WTC11 (cell line): ENCODE measurements at regions not wholly inside any gene's neighbourhood (a gene's known extent, or its start where the extent isn't known, plus 50 kb on each side); places are given as distances from the start of the nearest gene placed in this dataset.

Experiments used
- ATAC-seq: fragments of 200-7000 bp; cut with Tn5 transposase; 2 replicates; pipeline ENCODE4 v1.10.0; 2021; ENCODE audit warnings: mild to moderate bottlenecking, moderate library complexity
- CTCF ChIA-PET: fragments of 300-600 bp; sonication (Branson Sonifier 250); formaldehyde crosslinking; loops from one replicate; lab custom pipeline; 2021; ENCODE audit warnings: antibody characterized with exemption; lab: Charles Lee
- POLR2A ChIA-PET: fragments of 350-600 bp; sonication (Branson Sonifier 250); formaldehyde crosslinking; loops from one replicate; lab custom pipeline; 2021; ENCODE audit warnings: antibody characterized with exemption; lab: Charles Lee
- DNase-seq: peaks from one replicate; pipeline ENCODE4 v3.0.0; 2021; ENCODE audit warnings: low spot score
- H3K27ac Mint-ChIP-seq: 2 replicates; pipeline ENCODE4 v1.8.0; 2021; ENCODE audit warnings: mixed read lengths
- H3K27me3 Mint-ChIP-seq: 2 replicates; pipeline ENCODE4 v1.8.0; 2021; ENCODE audit warnings: low read depth, mild to moderate bottlenecking, moderate library complexity, mixed read lengths
- H3K36me3 Mint-ChIP-seq: 2 replicates; pipeline ENCODE4 v1.8.0; 2021; ENCODE audit warnings: mixed read lengths
- H3K4me1 Mint-ChIP-seq: 2 replicates; pipeline ENCODE4 v1.8.0; 2022; ENCODE audit warnings: mixed read lengths
- H3K4me3 Mint-ChIP-seq: 2 replicates; pipeline ENCODE4 v1.8.0; 2021; ENCODE audit warnings: mild to moderate bottlenecking, moderate library complexity, mixed read lengths
- H3K9me3 Mint-ChIP-seq: 2 replicates; pipeline ENCODE4 v1.8.0; 2021; ENCODE audit warnings: mixed read lengths
- ATF1 ChIP-seq: sonication (generic); formaldehyde crosslinking; IDR thresholded peaks from 2 replicates; pipeline ENCODE4 v1.8.1; 2023; ENCODE audit warnings: mild to moderate bottlenecking, moderate library complexity, missing genetic modification reagents
- ELF4 ChIP-seq: sonication (generic); formaldehyde crosslinking; IDR thresholded peaks from 2 replicates; pipeline ENCODE4 v1.8.1; 2022; ENCODE audit warnings: low read depth, mild to moderate bottlenecking, moderate library complexity, missing genetic modification reagents
- EMX1 ChIP-seq: fragments of 250-450 bp; sonication (Bioruptor Pico); IDR thresholded peaks from 2 replicates; pipeline ENCODE4 v1.8.0; 2021; ENCODE audit warnings: mild to moderate bottlenecking
- FOXJ3 ChIP-seq: sonication (generic); formaldehyde crosslinking; IDR thresholded peaks from 2 replicates; pipeline ENCODE4 v1.9.0; 2021; ENCODE audit warnings: missing genetic modification reagents, mild to moderate bottlenecking, borderline replicate concordance
- GRHL2 ChIP-seq: fragments of 250-450 bp; sonication (Bioruptor Pico); IDR thresholded peaks from 2 replicates; pipeline ENCODE4 v1.8.0; 2022; ENCODE audit warnings: mild to moderate bottlenecking, moderate library complexity; ENCODE audit not compliant: insufficient replicate concordance, severe bottlenecking
- IRF1 ChIP-seq: sonication (generic); formaldehyde crosslinking; IDR thresholded peaks from 2 replicates; pipeline ENCODE4 v1.8.0; 2023; ENCODE audit warnings: missing genetic modification reagents
- MYBL2 ChIP-seq: sonication (generic); formaldehyde crosslinking; IDR thresholded peaks from 2 replicates; pipeline ENCODE4 v1.8.1; 2023; ENCODE audit warnings: mild to moderate bottlenecking, moderate library complexity, missing genetic modification reagents
- NFATC4 ChIP-seq: fragments of 250-450 bp; sonication (Bioruptor Pico); IDR thresholded peaks from 2 replicates; pipeline ENCODE4 v1.9.0; 2021; ENCODE audit warnings: mild to moderate bottlenecking
- NFE2L1 ChIP-seq: sonication (generic); formaldehyde crosslinking; IDR thresholded peaks from 2 replicates; pipeline ENCODE4 v1.8.1; 2023; ENCODE audit warnings: missing genetic modification reagents
- RORB ChIP-seq: fragments of 250-450 bp; sonication (Bioruptor Pico); IDR thresholded peaks from 2 replicates; pipeline ENCODE4 v1.9.0; 2021; ENCODE audit warnings: mild to moderate bottlenecking
- SMAD4 ChIP-seq: sonication (generic); formaldehyde crosslinking; IDR thresholded peaks from 2 replicates; pipeline ENCODE4 v1.8.0; 2022; ENCODE audit warnings: mild to moderate bottlenecking, missing genetic modification reagents
- ZNF121 ChIP-seq: sonication (generic); formaldehyde crosslinking; IDR thresholded peaks from 2 replicates; pipeline ENCODE4 v1.8.0; 2023; ENCODE audit warnings: missing genetic modification reagents
- TF ChIP-seq, protein P1 (sequence below): sonication (generic); formaldehyde crosslinking; IDR thresholded peaks from 2 replicates; pipeline ENCODE4 v1.8.1; 2022; ENCODE audit warnings: mild to moderate bottlenecking, moderate library complexity, missing genetic modification reagents
- TF ChIP-seq, protein P2 (sequence below): sonication (generic); formaldehyde crosslinking; conservative IDR thresholded peaks from 2 replicates; pipeline ENCODE4 v1.8.1; 2022; ENCODE audit warnings: mild to moderate bottlenecking, missing genetic modification reagents
- TF ChIP-seq, protein P3 (sequence below): fragments of 200-600 bp; IDR thresholded peaks from 2 replicates; pipeline ENCODE4 v1.8.0; 2022; ENCODE audit warnings: antibody characterized with exemption
- TF ChIP-seq, protein P4 (sequence below): sonication (generic); formaldehyde crosslinking; IDR thresholded peaks from 2 replicates; pipeline ENCODE4 v1.8.1; 2023; ENCODE audit warnings: mild to moderate bottlenecking, moderate library complexity, missing genetic modification reagents
- TF ChIP-seq, protein P5 (sequence below): sonication (generic); formaldehyde crosslinking; IDR thresholded peaks from 2 replicates; pipeline ENCODE4 v1.8.1; 2023; ENCODE audit warnings: mild to moderate bottlenecking, missing genetic modification reagents
- TF ChIP-seq, protein P6 (sequence below): sonication (generic); formaldehyde crosslinking; IDR thresholded peaks from 2 replicates; pipeline ENCODE4 v1.8.1; 2022; ENCODE audit warnings: mild to moderate bottlenecking, missing genetic modification reagents, moderate library complexity, borderline replicate concordance

DNA sequence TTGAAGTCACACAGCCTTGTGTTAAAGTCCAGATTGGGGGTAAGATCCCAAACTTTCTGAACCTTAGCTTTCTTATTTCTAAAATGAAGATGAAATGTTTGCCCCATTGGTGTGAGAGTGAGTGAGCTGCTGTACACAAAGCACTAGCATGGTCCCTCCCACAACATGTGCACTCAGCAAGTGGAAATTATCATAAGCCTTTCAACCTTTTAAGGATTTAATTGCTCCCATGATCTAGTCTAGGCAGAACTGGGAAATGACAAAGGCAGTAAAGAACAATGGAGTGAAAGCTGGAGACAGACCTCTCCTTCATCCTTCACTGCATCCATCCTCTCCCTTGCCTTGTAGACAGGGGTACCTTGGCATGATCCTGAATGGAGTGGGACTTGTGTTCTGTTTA lies 76.0 kb upstream of the GPR12 start (continued):
- TF ChIP-seq, protein P1, sequence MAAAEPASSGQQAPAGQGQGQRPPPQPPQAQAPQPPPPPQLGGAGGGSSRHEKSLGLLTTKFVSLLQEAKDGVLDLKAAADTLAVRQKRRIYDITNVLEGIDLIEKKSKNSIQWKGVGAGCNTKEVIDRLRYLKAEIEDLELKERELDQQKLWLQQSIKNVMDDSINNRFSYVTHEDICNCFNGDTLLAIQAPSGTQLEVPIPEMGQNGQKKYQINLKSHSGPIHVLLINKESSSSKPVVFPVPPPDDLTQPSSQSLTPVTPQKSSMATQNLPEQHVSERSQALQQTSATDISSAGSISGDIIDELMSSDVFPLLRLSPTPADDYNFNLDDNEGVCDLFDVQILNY (CRISPR knock-in tag), result no peak
- no peak for TF ChIP-seq ZNF121 (CRISPR knock-in tag)
- TF ChIP-seq MYBL2 (CRISPR knock-in tag), result no peak
- TF ChIP-seq, protein P2, sequence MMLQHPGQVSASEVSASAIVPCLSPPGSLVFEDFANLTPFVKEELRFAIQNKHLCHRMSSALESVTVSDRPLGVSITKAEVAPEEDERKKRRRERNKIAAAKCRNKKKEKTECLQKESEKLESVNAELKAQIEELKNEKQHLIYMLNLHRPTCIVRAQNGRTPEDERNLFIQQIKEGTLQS (CRISPR knock-in tag), result no peak
- TF ChIP-seq, protein P3, sequence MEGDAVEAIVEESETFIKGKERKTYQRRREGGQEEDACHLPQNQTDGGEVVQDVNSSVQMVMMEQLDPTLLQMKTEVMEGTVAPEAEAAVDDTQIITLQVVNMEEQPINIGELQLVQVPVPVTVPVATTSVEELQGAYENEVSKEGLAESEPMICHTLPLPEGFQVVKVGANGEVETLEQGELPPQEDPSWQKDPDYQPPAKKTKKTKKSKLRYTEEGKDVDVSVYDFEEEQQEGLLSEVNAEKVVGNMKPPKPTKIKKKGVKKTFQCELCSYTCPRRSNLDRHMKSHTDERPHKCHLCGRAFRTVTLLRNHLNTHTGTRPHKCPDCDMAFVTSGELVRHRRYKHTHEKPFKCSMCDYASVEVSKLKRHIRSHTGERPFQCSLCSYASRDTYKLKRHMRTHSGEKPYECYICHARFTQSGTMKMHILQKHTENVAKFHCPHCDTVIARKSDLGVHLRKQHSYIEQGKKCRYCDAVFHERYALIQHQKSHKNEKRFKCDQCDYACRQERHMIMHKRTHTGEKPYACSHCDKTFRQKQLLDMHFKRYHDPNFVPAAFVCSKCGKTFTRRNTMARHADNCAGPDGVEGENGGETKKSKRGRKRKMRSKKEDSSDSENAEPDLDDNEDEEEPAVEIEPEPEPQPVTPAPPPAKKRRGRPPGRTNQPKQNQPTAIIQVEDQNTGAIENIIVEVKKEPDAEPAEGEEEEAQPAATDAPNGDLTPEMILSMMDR, result no peak
- TF ChIP-seq NFE2L1 (CRISPR knock-in tag), result no peak
- TF ChIP-seq NFATC4 (CRISPR knock-in tag), result no peak

DNA sequence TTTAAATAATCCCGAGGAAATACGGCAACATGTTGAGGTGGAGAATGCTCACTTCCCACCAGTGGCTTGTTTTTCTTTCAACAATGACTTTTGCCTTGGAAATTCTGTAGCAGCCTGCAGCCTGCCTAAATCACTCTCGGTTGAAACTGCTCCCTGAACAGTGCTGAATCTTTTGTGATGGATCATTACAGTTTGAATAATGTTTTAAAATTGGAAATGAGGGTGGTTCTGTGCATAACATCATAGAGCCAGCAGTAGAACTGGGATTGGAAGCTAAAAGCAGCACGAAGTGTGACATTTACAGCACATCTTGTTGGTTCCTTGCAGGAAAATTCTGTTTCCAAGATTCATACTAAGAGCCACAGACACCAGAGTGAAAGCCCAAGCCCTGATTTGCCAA lies 74.1 kb upstream of the GPR12 start:
- no peak overlapping the region for H3K4me3 Mint-ChIP-seq
- H3K4me1 Mint-ChIP-seq, result peaks cover 16% of the 10 kb centered on the region
- ChIA-PET POLR2A (no interaction called here), CTCF (interaction anchor here (1.3 kb wide), 1 partner anchor 38 kb away, joined by 8 read pairs; no protein-coding TSS in a partner anchor)
- H3K36me3 Mint-ChIP-seq, result no peaks in the 10 kb centered on the region
- H3K27me3 Mint-ChIP-seq, result no peaks in the 10 kb centered on the region
- no peak for ATAC-seq
- peak overlapping the region; percentile 45; the same call in 1 of the 2 replicates for H3K27ac Mint-ChIP-seq
- H3K9me3 Mint-ChIP-seq, result peaks cover 11% of the 10 kb centered on the region
- TF ChIP-seq GRHL2 (no peak), FOXJ3 (CRISPR knock-in tag) (no peak), EMX1 (no peak), RORB (CRISPR knock-in tag) (no peak), SMAD4 (CRISPR knock-in tag) (no peak), ATF1 (CRISPR knock-in tag) (no peak), IRF1 (no peak), ELF4 (CRISPR knock-in tag) (no peak), NFE2L1 (CRISPR knock-in tag) (no peak)
- TF ChIP-seq, protein P4, sequence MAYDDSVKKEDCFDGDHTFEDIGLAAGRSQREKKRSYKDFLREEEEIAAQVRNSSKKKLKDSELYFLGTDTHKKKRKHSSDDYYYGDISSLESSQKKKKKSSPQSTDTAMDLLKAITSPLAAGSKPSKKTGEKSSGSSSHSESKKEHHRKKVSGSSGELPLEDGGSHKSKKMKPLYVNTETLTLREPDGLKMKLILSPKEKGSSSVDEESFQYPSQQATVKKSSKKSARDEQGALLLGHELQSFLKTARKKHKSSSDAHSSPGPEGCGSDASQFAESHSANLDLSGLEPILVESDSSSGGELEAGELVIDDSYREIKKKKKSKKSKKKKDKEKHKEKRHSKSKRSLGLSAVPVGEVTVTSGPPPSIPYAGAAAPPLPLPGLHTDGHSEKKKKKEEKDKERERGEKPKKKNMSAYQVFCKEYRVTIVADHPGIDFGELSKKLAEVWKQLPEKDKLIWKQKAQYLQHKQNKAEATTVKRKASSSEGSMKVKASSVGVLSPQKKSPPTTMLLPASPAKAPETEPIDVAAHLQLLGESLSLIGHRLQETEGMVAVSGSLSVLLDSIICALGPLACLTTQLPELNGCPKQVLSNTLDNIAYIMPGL (CRISPR knock-in tag), result no peak
- TF ChIP-seq, protein P5, sequence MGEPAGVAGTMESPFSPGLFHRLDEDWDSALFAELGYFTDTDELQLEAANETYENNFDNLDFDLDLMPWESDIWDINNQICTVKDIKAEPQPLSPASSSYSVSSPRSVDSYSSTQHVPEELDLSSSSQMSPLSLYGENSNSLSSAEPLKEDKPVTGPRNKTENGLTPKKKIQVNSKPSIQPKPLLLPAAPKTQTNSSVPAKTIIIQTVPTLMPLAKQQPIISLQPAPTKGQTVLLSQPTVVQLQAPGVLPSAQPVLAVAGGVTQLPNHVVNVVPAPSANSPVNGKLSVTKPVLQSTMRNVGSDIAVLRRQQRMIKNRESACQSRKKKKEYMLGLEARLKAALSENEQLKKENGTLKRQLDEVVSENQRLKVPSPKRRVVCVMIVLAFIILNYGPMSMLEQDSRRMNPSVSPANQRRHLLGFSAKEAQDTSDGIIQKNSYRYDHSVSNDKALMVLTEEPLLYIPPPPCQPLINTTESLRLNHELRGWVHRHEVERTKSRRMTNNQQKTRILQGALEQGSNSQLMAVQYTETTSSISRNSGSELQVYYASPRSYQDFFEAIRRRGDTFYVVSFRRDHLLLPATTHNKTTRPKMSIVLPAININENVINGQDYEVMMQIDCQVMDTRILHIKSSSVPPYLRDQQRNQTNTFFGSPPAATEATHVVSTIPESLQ (CRISPR knock-in tag), result no peak
- TF ChIP-seq, protein P6, sequence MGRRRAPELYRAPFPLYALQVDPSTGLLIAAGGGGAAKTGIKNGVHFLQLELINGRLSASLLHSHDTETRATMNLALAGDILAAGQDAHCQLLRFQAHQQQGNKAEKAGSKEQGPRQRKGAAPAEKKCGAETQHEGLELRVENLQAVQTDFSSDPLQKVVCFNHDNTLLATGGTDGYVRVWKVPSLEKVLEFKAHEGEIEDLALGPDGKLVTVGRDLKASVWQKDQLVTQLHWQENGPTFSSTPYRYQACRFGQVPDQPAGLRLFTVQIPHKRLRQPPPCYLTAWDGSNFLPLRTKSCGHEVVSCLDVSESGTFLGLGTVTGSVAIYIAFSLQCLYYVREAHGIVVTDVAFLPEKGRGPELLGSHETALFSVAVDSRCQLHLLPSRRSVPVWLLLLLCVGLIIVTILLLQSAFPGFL (CRISPR knock-in tag), result no peak
- no peak for DNase-seq
